K562 (cell line): ENCODE measurements at regions not wholly inside any gene's neighbourhood (a gene's known extent, or its start where the extent isn't known, plus 50 kb on each side); places are given as distances from the start of the nearest gene placed in this dataset.

Experiments
- AFF1 ChIP-seq, 2 experiments: fragments of 450-650 bp; IDR thresholded peaks; 2 replicates each; pipeline ENCODE4 v1.6.1; 2018; ENCODE audit warnings: mild to moderate bottlenecking in 2 of 2, low read depth in 1 of 2; ENCODE audit not compliant: partially characterized antibody in 2 of 2
- ETV1 ChIP-seq: fragments of 450-650 bp; conservative IDR thresholded peaks from 2 replicates; pipeline ENCODE4 v1.6.1; 2016; ENCODE audit warnings: missing genetic modification characterization, control low read depth, low read depth, missing compliant biosample characterization
- EZH2 ChIP-seq: IDR thresholded peaks from 2 replicates; pipeline ENCODE4 v1.6.1; 2012; ENCODE audit warnings: low read depth, mild to moderate bottlenecking, inconsistent platforms, low read length, borderline replicate concordance
- FOSL1 ChIP-seq: fragments of 200-800 bp; sonication (Bioruptor generic); conservative IDR thresholded peaks from 2 replicates; pipeline ENCODE4 v1.6.1; 2016; ENCODE audit warnings: missing genetic modification characterization, missing compliant biosample characterization
- HDAC8 ChIP-seq: fragments of 450-650 bp; IDR thresholded peaks from 2 replicates; pipeline ENCODE4 v1.6.1; 2016; ENCODE audit warnings: mild to moderate bottlenecking, missing genetic modification characterization, moderate library complexity, missing compliant biosample characterization
- JUN ChIP-seq, 2 experiments: sonication (generic) in 1 of 2; formaldehyde crosslinking in 1 of 2; IDR thresholded peaks; 2 replicates each; pipeline versions ENCODE4 v1.6.1 to v1.8.0; 2012 to 2022; ENCODE audit warnings: borderline replicate concordance in 2 of 2, mild to moderate bottlenecking in 2 of 2, improper control_type of control experiment in 1 of 2, low read depth in 1 of 2, low read length in 1 of 2, missing genetic modification reagents in 1 of 2
- MAFG ChIP-seq: fragments of 450-650 bp; conservative IDR thresholded peaks from 2 replicates; pipeline ENCODE4 v1.6.1; 2016; ENCODE audit warnings: missing genetic modification characterization, missing compliant biosample characterization
- MLX ChIP-seq, 2 experiments: fragments of 450-650 bp in 1 of 2; sonication (generic) in 1 of 2; formaldehyde crosslinking; conservative IDR thresholded peaks; 2 replicates each; pipeline versions ENCODE4 v1.4.0 to v1.8.1; 2020 to 2022; ENCODE audit warnings: mild to moderate bottlenecking in 1 of 2, missing genetic modification reagents in 1 of 2
- SRSF1 ChIP-seq: fragments of 200-400 bp; formaldehyde crosslinking; IDR thresholded peaks from 2 replicates; pipeline ENCODE4 v1.6.1; 2017; ENCODE audit warnings: mild to moderate bottlenecking, low read depth, low read length, moderate library complexity
- SRSF3 ChIP-seq: fragments of 200-400 bp; formaldehyde crosslinking; IDR thresholded peaks from 2 replicates; pipeline ENCODE4 v1.6.1; 2016; ENCODE audit warnings: mild to moderate bottlenecking, low read length, moderate library complexity; ENCODE audit not compliant: insufficient read depth
- TAF15 ChIP-seq: fragments of 200-400 bp; formaldehyde crosslinking; IDR thresholded peaks from 2 replicates; pipeline ENCODE4 v1.6.1; 2017; ENCODE audit warnings: mild to moderate bottlenecking, low read depth, low read length, moderate library complexity
- TRIM28 ChIP-seq: fragments of 450-650 bp; IDR thresholded peaks from 2 replicates; pipeline ENCODE4 v1.6.1; 2017
- YY1 ChIP-seq, 3 experiments: IDR thresholded peaks; 2 replicates each; pipeline ENCODE4 v1.6.1; 2011; ENCODE audit warnings: low read length in 2 of 3, mild to moderate bottlenecking in 2 of 3, moderate library complexity in 2 of 3, borderline replicate concordance in 1 of 3, control low read depth in 1 of 3, low read depth in 1 of 3; ENCODE audit not compliant: insufficient read depth in 3 of 3, insufficient replicate concordance in 2 of 3, control insufficient read depth in 1 of 3, insufficient read length in 1 of 3; ENCODE audit errors: extremely low read depth in 1 of 3
- ZKSCAN3 ChIP-seq: fragments of 250-450 bp; sonication (Bioruptor Pico); IDR thresholded peaks from 2 replicates; pipeline ENCODE4 v1.4.0; 2020
- ZNF133 ChIP-seq: fragments of 250-450 bp; sonication (Bioruptor Pico); IDR thresholded peaks from 2 replicates; pipeline ENCODE4 v1.4.0; 2020; ENCODE audit warnings: mild to moderate bottlenecking
- ZNF140 ChIP-seq: fragments of 250-450 bp; sonication (Bioruptor Pico); IDR thresholded peaks from 2 replicates; pipeline ENCODE4 v1.8.0; 2021; ENCODE audit warnings: moderate library complexity, mild to moderate bottlenecking, inconsistent platforms
- ZNF174 ChIP-seq: fragments of 250-450 bp; sonication (Bioruptor Pico); IDR thresholded peaks from 2 replicates; pipeline ENCODE4 v1.4.0; 2020; ENCODE audit warnings: mild to moderate bottlenecking
- ZNF232 ChIP-seq: sonication (generic); formaldehyde crosslinking; IDR thresholded peaks from 2 replicates; pipeline ENCODE4 v1.8.0; 2022; ENCODE audit warnings: mild to moderate bottlenecking, missing genetic modification reagents
- ZNF408 ChIP-seq: fragments of 250-450 bp; sonication (Bioruptor Pico); IDR thresholded peaks from 2 replicates; pipeline ENCODE4 v1.4.0; 2020; ENCODE audit warnings: low read depth, mild to moderate bottlenecking, moderate library complexity
- ZNF445 ChIP-seq: fragments of 250-450 bp; sonication (Bioruptor Pico); IDR thresholded peaks from 2 replicates; pipeline ENCODE4 v1.4.0; 2020; ENCODE audit warnings: low read depth, mild to moderate bottlenecking, moderate library complexity
- ZNF507 ChIP-seq: conservative IDR thresholded peaks from 2 replicates; pipeline ENCODE4 v1.6.1; 2017; ENCODE audit warnings: missing genetic modification characterization, missing compliant biosample characterization
- ZNF639 ChIP-seq, 2 experiments: fragments of 200-800 bp in 1 of 2; sonication (Bioruptor generic) in 1 of 2; sonication (generic) in 1 of 2; formaldehyde crosslinking in 1 of 2; IDR thresholded peaks in 1 of 2; conservative IDR thresholded peaks in 1 of 2; 2 replicates each; pipeline versions ENCODE4 v1.5.0 to v1.6.1; 2016 to 2020; ENCODE audit warnings: missing compliant biosample characterization in 1 of 2, missing genetic modification characterization in 1 of 2, missing genetic modification reagents in 1 of 2

- TF ChIP-seq ZNF408 (CRISPR knock-in tag) = no peak
- TF ChIP-seq JUN (IDR thresholded peaks at IDR 0.05; ENCODE audit: borderline replicate concordance, low read depth, low read length) = peak; percentile 15; the same call in 1 of the 2 replicates
- no peak for TF ChIP-seq JUN (CRISPR knock-in tag; IDR thresholded peaks at IDR 0.05; ENCODE audit: borderline replicate concordance)
- TF ChIP-seq TRIM28 = peak; percentile 98
- TF ChIP-seq TAF15 = no peak
- no peak for TF ChIP-seq HDAC8
- no peak for TF ChIP-seq ZNF133
- TF ChIP-seq ZNF140 (CRISPR knock-in tag) = no peak
- no peak; the same call in 1 of the 2 replicates for TF ChIP-seq ETV1 (tag)
- no peak for TF ChIP-seq MAFG (tag)
- TF ChIP-seq ZNF445 = no peak
- no peak for TF ChIP-seq SRSF1
- no peak for TF ChIP-seq ZKSCAN3 (CRISPR knock-in tag)
- peak; percentile 43 to 74 for TF ChIP-seq AFF1 (IDR thresholded peaks at IDR 0.05; ENCODE audit: low read depth in 1 of 2, partially characterized antibody in 2 of 2)
- no peak for TF ChIP-seq ZNF174 (CRISPR knock-in tag)
- TF ChIP-seq YY1 (IDR thresholded peaks at IDR 0.05; ENCODE audit: borderline replicate concordance in 1 of 3, control insufficient read depth in 1 of 3, extremely low read depth in 1 of 3, insufficient read depth in 3 of 3, insufficient read length in 1 of 3, insufficient replicate concordance in 2 of 3, low read depth in 1 of 3, low read length in 2 of 3) = no peak
- TF ChIP-seq ZNF507 (tag) = no peak
- no peak for TF ChIP-seq MLX (CRISPR knock-in tag; conservative IDR thresholded peaks at IDR 0.05)
- no peak for TF ChIP-seq SRSF3
- TF ChIP-seq FOSL1 (tag) = peak; percentile 47
- TF ChIP-seq ZNF232 (CRISPR knock-in tag) = no peak
- TF ChIP-seq EZH2 = no peak
- peak in 1 of 2 experiments; percentile 80; a peak in 2 of 4 replicates for TF ChIP-seq ZNF639 (CRISPR knock-in tag; conservative IDR thresholded peaks at IDR 0.05 in 1 of 2, IDR thresholded peaks at IDR 0.05 in 1 of 2)
Observed at GRCh38 chr6:147043994-147044477, 160.2 kb upstream of the STXBP5 start (continued).
